ENCODE measurements at regions not wholly inside any gene's neighbourhood (a gene's known extent, or its start where the extent isn't known, plus 50 kb on each side); places are given as distances from the start of the nearest gene placed in this dataset.

DNA sequence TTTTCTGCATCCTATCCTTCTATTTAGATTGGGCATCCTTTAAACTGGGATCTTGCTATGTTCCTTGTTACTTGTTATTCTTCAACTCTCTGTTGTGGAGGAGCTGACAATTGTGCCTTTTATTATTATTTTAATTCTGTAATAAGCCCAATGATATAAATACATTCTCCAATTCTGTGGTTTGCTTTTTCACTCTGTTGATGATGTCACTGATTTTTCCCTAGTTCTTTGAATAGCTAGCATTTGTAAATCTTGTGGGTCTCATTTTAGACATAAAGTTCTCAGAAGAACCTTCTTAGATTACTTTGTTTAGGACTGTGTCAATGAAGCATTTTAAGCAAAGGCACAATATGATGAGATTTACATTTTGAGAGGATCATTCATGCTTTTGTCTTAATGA, 79.5 kb upstream of the SLC8A1 start:
- H2AFZ ChIP-seq (ENCODE audit: control insufficient read depth, low read depth, low read length), result no peak overlapping the region
- H3K27me3 ChIP-seq (replicated peaks in 1 of 2; ENCODE audit: control insufficient read depth in 2 of 2, insufficient read depth in 2 of 2, low read length in 1 of 2), result no peaks in the 10 kb centered on the region
- H3K9ac ChIP-seq (ENCODE audit: control insufficient read depth, insufficient read depth, low read length), result no peak overlapping the region
- H3K4me3 ChIP-seq, result no peak overlapping the region
- H3K9me3 ChIP-seq (replicated peaks; ENCODE audit: control insufficient read depth, insufficient read depth, low read length), result no peaks in the 10 kb centered on the region
- no peaks in the 10 kb centered on the region for H3K4me1 ChIP-seq (ENCODE audit: control insufficient read depth, insufficient read depth, low read length)
- no peaks in the 10 kb centered on the region for H4K20me1 ChIP-seq (ENCODE audit: control insufficient read depth, insufficient read depth)
- DNase-seq (ENCODE audit: low read depth, low spot score) (no peak), FAIRE-seq (no peak), ATAC-seq (no peak)
- no peak overlapping the region for H3K4me2 ChIP-seq (ENCODE audit: control insufficient read depth, insufficient read depth)
- no peak overlapping the region for H3K27ac ChIP-seq (ENCODE audit: control insufficient read depth, insufficient read depth)
- in situ Hi-C loops (cut with MboI), result no loop called here
- BruUV-seq (replicated peaks), result no TSS peak
- ChIA-PET RAD21 (ENCODE audit: unreplicated experiment) (no interaction called here), CTCF (no interaction called here), POLR2A (no interaction called here), SMC1A (ENCODE audit: uncharacterized antibody, unreplicated experiment) (interaction anchor here (0.8 kb wide), 1 partner anchor 20 kb away, joined by 3 read pairs; no protein-coding TSS in a partner anchor)
- H3K79me2 ChIP-seq (ENCODE audit: control insufficient read depth, insufficient read depth, low read length), result no peaks in the 10 kb centered on the region
- no peaks in the 10 kb centered on the region for H3K36me3 ChIP-seq (ENCODE audit: control insufficient read depth in 2 of 2, insufficient read depth in 2 of 2, low read length in 1 of 2)
- intact Hi-C loops (cut with micrococcal nuclease; ENCODE audit: unreplicated experiment), result no loop called here
- TF ChIP-seq SUZ12 (IDR thresholded peaks at IDR 0.05; ENCODE audit: unreplicated experiment) (no peak), CHD1 (IDR thresholded peaks at IDR 0.05; ENCODE audit: low read depth, low read length) (no peak), RAD51 (IDR thresholded peaks at IDR 0.05) (no peak), ZNF384 (IDR thresholded peaks at IDR 0.05; ENCODE audit: borderline replicate concordance, low read depth, low read length) (no peak), CHD4 (IDR thresholded peaks at IDR 0.05) (no peak), CBX5 (IDR thresholded peaks at IDR 0.05; ENCODE audit: low read depth) (no peak), PAX8 (IDR thresholded peaks at IDR 0.05) (no peak), SUPT20H (IDR thresholded peaks at IDR 0.05; ENCODE audit: borderline replicate concordance, control insufficient read depth, low read depth, low read length) (no peak), BMI1 (IDR thresholded peaks at IDR 0.05; ENCODE audit: borderline replicate concordance) (no peak), BRCA1 (IDR thresholded peaks at IDR 0.05; ENCODE audit: low read depth, low read length) (no peak), EED (IDR thresholded peaks at IDR 0.05; ENCODE audit: low read depth) (no peak)
- TF ChIP-seq, protein P1, sequence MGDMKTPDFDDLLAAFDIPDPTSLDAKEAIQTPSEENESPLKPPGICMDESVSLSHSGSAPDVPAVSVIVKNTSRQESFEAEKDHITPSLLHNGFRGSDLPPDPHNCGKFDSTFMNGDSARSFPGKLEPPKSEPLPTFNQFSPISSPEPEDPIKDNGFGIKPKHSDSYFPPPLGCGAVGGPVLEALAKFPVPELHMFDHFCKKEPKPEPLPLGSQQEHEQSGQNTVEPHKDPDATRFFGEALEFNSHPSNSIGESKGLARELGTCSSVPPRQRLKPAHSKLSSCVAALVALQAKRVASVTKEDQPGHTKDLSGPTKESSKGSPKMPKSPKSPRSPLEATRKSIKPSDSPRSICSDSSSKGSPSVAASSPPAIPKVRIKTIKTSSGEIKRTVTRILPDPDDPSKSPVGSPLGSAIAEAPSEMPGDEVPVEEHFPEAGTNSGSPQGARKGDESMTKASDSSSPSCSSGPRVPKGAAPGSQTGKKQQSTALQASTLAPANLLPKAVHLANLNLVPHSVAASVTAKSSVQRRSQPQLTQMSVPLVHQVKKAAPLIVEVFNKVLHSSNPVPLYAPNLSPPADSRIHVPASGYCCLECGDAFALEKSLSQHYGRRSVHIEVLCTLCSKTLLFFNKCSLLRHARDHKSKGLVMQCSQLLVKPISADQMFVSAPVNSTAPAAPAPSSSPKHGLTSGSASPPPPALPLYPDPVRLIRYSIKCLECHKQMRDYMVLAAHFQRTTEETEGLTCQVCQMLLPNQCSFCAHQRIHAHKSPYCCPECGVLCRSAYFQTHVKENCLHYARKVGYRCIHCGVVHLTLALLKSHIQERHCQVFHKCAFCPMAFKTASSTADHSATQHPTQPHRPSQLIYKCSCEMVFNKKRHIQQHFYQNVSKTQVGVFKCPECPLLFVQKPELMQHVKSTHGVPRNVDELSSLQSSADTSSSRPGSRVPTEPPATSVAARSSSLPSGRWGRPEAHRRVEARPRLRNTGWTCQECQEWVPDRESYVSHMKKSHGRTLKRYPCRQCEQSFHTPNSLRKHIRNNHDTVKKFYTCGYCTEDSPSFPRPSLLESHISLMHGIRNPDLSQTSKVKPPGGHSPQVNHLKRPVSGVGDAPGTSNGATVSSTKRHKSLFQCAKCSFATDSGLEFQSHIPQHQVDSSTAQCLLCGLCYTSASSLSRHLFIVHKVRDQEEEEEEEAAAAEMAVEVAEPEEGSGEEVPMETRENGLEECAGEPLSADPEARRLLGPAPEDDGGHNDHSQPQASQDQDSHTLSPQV (IDR thresholded peaks at IDR 0.05), result no peak
- TF ChIP-seq, protein P2, sequence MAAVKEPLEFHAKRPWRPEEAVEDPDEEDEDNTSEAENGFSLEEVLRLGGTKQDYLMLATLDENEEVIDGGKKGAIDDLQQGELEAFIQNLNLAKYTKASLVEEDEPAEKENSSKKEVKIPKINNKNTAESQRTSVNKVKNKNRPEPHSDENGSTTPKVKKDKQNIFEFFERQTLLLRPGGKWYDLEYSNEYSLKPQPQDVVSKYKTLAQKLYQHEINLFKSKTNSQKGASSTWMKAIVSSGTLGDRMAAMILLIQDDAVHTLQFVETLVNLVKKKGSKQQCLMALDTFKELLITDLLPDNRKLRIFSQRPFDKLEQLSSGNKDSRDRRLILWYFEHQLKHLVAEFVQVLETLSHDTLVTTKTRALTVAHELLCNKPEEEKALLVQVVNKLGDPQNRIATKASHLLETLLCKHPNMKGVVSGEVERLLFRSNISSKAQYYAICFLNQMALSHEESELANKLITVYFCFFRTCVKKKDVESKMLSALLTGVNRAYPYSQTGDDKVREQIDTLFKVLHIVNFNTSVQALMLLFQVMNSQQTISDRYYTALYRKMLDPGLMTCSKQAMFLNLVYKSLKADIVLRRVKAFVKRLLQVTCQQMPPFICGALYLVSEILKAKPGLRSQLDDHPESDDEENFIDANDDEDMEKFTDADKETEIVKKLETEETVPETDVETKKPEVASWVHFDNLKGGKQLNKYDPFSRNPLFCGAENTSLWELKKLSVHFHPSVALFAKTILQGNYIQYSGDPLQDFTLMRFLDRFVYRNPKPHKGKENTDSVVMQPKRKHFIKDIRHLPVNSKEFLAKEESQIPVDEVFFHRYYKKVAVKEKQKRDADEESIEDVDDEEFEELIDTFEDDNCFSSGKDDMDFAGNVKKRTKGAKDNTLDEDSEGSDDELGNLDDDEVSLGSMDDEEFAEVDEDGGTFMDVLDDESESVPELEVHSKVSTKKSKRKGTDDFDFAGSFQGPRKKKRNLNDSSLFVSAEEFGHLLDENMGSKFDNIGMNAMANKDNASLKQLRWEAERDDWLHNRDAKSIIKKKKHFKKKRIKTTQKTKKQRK (IDR thresholded peaks at IDR 0.05; ENCODE audit: low read depth, low read length), result no peak
- TF ChIP-seq, protein P3, sequence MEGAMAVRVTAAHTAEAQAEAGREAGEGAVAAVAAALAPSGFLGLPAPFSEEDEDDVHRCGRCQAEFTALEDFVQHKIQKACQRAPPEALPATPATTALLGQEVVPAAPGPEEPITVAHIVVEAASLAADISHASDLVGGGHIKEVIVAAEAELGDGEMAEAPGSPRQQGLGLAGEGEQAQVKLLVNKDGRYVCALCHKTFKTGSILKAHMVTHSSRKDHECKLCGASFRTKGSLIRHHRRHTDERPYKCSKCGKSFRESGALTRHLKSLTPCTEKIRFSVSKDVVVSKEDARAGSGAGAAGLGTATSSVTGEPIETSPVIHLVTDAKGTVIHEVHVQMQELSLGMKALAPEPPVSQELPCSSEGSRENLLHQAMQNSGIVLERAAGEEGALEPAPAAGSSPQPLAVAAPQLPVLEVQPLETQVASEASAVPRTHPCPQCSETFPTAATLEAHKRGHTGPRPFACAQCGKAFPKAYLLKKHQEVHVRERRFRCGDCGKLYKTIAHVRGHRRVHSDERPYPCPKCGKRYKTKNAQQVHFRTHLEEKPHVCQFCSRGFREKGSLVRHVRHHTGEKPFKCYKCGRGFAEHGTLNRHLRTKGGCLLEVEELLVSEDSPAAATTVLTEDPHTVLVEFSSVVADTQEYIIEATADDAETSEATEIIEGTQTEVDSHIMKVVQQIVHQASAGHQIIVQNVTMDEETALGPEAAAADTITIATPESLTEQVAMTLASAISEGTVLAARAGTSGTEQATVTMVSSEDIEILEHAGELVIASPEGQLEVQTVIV (IDR thresholded peaks at IDR 0.05; ENCODE audit: borderline replicate concordance, partially characterized antibody), result no peak

Measured in GM12878 (cell line).